CD4-positive, alpha-beta memory T cell (primary cell): ENCODE measurements at regions not wholly inside any gene's neighbourhood (a gene's known extent, or its start where the extent isn't known, plus 50 kb on each side); places are given as distances from the start of the nearest gene placed in this dataset.

Experiments used
- CTCF ChIA-PET: fragments of 350-600 bp; sonication (Branson Sonifier 250); formaldehyde crosslinking; loops from one replicate; lab custom pipeline; 2021; ENCODE audit warnings: inconsistent platforms; ENCODE audit not compliant: partially characterized antibody; lab: Charles Lee
- POLR2A ChIA-PET: fragments of 350-600 bp; sonication (Branson Sonifier 250); formaldehyde crosslinking; loops from one replicate; lab custom pipeline; 2021; ENCODE audit not compliant: partially characterized antibody; lab: Charles Lee
- DNase-seq, 5 donors: peaks; one replicate each; pipeline versions ENCODE4 v3.0.0 to v3.0.0-alpha.2; 2020 to 2022; ENCODE audit warnings: mixed read lengths in 1 of 5
- H3K27ac ChIP-seq: one replicate; pipeline ENCODE4 v1.7.0; 2013; ENCODE audit warnings: low read depth, low read length
- H3K27me3 ChIP-seq: 2 replicates; pipeline ENCODE4 v1.7.0; 2013; ENCODE audit warnings: mild to moderate bottlenecking, low read length, moderate library complexity; ENCODE audit not compliant: insufficient read depth
- H3K36me3 ChIP-seq: 2 replicates; pipeline ENCODE4 v1.7.0; 2013; ENCODE audit warnings: mild to moderate bottlenecking, low read length, moderate library complexity; ENCODE audit not compliant: insufficient read depth
- H3K4me1 ChIP-seq: 2 replicates; pipeline ENCODE4 v1.7.0; 2013; ENCODE audit warnings: mild to moderate bottlenecking, low read length, moderate library complexity; ENCODE audit not compliant: insufficient read depth
- H3K4me3 ChIP-seq, 2 donors: one replicate each; pipeline ENCODE4 v1.7.0; 2013; ENCODE audit warnings: low read length in 2 of 2, mild to moderate bottlenecking in 1 of 2
- H3K9me3 ChIP-seq, 2 donors: one replicate each; pipeline ENCODE4 v1.7.0; 2013; ENCODE audit warnings: low read length in 2 of 2, control low read depth in 1 of 2; ENCODE audit not compliant: control insufficient read depth in 1 of 2
- H3K27ac Mint-ChIP-seq, 7 donors: one replicate each; pipeline ENCODE4 v1.8.0; 2020 to 2021; ENCODE audit warnings: mixed read lengths in 7 of 7, mild to moderate bottlenecking in 6 of 7, inconsistent platforms in 3 of 7, moderate library complexity in 3 of 7
- H3K27me3 Mint-ChIP-seq, 2 donors: one replicate each; pipeline ENCODE4 v1.8.0; 2020 to 2021; ENCODE audit warnings: mixed read lengths in 2 of 2
- H3K36me3 Mint-ChIP-seq, 2 donors: one replicate each; pipeline ENCODE4 v1.8.0; 2020 to 2021; ENCODE audit warnings: mixed read lengths in 2 of 2, inconsistent platforms in 1 of 2, mild to moderate bottlenecking in 1 of 2
- H3K4me1 Mint-ChIP-seq, 4 donors: one replicate each; pipeline ENCODE4 v1.8.0; 2020 to 2021; ENCODE audit warnings: mixed read lengths in 4 of 4, mild to moderate bottlenecking in 1 of 4
- H3K4me3 Mint-ChIP-seq, 8 donors: one replicate each; pipeline ENCODE4 v1.8.0; 2020 to 2021; ENCODE audit warnings: mixed read lengths in 8 of 8, mild to moderate bottlenecking in 7 of 8, moderate library complexity in 6 of 8, inconsistent platforms in 3 of 8
- H3K9me3 Mint-ChIP-seq, 8 donors: one replicate each; pipeline ENCODE4 v1.8.0; 2020 to 2021; ENCODE audit warnings: mixed read lengths in 8 of 8, mild to moderate bottlenecking in 5 of 8, inconsistent platforms in 3 of 8, moderate library complexity in 1 of 8
- intact Hi-C: fragments of 100-400 bp; cut with micrococcal nuclease; formaldehyde crosslinking; loops from one replicate; pipeline ENCODE4 v1.15.1; 2023

DNA sequence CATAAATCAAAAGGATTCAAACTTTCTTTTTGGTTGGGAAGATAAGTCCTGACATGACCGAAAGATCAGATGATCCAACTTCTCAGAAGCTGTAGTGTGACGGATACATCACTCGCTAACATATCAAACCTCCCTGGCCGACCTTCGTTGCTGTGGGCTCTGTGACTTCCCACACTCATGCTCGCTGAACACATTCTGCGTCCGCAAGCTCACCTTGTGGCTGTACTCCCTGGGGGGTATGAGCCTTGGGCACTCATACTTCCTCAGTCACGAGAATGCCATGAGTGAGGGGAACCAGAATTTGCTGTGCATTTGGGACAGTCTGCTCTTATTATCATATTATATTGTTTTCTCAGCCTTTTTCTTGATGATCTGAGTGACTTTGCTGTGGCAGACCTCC is 105.4 kb downstream of the RWDD3 start:
- H3K9me3 Mint-ChIP-seq, result peaks cover 0 to 9% (median 1%) of the 10 kb centered on the region in 8 donors
- no peak overlapping the region for H3K27ac Mint-ChIP-seq
- ChIA-PET CTCF (no interaction called here), POLR2A (no interaction called here)
- Histone ChIP-seq H3K27ac (no peak overlapping the region), H3K4me1 (no peaks in the 10 kb centered on the region), H3K27me3 (no peaks in the 10 kb centered on the region), H3K4me3 (no peak overlapping the region), H3K9me3 (no peaks in the 10 kb centered on the region), H3K36me3 (no peaks in the 10 kb centered on the region)
- H3K4me1 Mint-ChIP-seq, result no peaks in the 10 kb centered on the region
- no peaks in the 10 kb centered on the region for H3K36me3 Mint-ChIP-seq
- H3K27me3 Mint-ChIP-seq, result peaks cover 0 to 1% of the 10 kb centered on the region in 2 donors
- intact Hi-C loops, result no loop called here
- no peak overlapping the region for H3K4me3 Mint-ChIP-seq
- no peak for DNase-seq

- Histone ChIP-seq H3K27ac (no peak overlapping the region), H3K4me3 (no peak overlapping the region), H3K9me3 (no peaks in the 10 kb centered on the region), H3K4me1 (no peaks in the 10 kb centered on the region), H3K36me3 (no peaks in the 10 kb centered on the region), H3K27me3 (no peaks in the 10 kb centered on the region)
- POLR2A ChIA-PET, result no interaction called here
- H3K4me3 Mint-ChIP-seq, result no peak overlapping the region
- no peaks in the 10 kb centered on the region for H3K4me1 Mint-ChIP-seq
- no peak overlapping the region for H3K27ac Mint-ChIP-seq
- intact Hi-C loops, result no loop called here
- CTCF ChIA-PET, result interaction anchor here (1.0 kb wide), 1 partner anchor 8 kb away, joined by 3 read pairs; no protein-coding TSS in a partner anchor
- peaks cover 0 to 9% (median 1%) of the 10 kb centered on the region in 8 donors for H3K9me3 Mint-ChIP-seq
- DNase-seq, result no peak
- H3K27me3 Mint-ChIP-seq, result peaks cover 0 to 4% of the 10 kb centered on the region in 2 donors
- H3K36me3 Mint-ChIP-seq, result no peaks in the 10 kb centered on the region
These were observed 106.1 kb downstream of the RWDD3 start for GRCh38 chr1:95340061-95340460.

DNA sequence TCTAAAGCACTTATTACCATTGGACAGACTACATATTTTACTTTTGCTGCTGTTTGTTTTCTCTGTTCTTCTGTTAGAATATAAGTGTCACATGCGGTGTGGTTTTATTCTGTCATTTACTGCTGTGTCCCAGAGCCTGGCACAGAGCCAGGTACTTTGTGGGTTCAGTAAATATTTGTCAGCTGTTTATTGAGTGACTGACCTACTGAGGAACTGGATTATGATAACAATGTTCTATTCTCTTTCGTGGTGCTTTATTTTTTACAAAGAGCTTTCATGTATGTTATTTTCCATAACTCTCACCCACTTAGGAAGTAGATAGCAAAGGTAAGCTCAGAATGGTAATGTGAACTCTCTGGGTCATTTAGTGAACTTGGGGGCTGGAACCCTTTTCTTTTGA is 118.8 kb downstream of the RWDD3 start:
- Histone ChIP-seq H3K36me3 (no peaks in the 10 kb centered on the region), H3K27ac (no peak overlapping the region), H3K4me1 (no peaks in the 10 kb centered on the region), H3K9me3 (no peaks in the 10 kb centered on the region), H3K4me3 (no peak overlapping the region), H3K27me3 (no peaks in the 10 kb centered on the region)
- no peak overlapping the region for H3K4me3 Mint-ChIP-seq
- peaks cover 0 to 4% of the 10 kb centered on the region in 2 donors for H3K27me3 Mint-ChIP-seq
- H3K27ac Mint-ChIP-seq, result no peak overlapping the region
- POLR2A ChIA-PET, result no interaction called here
- H3K4me1 Mint-ChIP-seq, result no peaks in the 10 kb centered on the region
- CTCF ChIA-PET, result no interaction called here
- no peak for DNase-seq
- intact Hi-C loops, result no loop called here
- H3K9me3 Mint-ChIP-seq, result peaks cover 0 to 5% (median 0%) of the 10 kb centered on the region in 8 donors
- H3K36me3 Mint-ChIP-seq, result no peaks in the 10 kb centered on the region

DNA sequence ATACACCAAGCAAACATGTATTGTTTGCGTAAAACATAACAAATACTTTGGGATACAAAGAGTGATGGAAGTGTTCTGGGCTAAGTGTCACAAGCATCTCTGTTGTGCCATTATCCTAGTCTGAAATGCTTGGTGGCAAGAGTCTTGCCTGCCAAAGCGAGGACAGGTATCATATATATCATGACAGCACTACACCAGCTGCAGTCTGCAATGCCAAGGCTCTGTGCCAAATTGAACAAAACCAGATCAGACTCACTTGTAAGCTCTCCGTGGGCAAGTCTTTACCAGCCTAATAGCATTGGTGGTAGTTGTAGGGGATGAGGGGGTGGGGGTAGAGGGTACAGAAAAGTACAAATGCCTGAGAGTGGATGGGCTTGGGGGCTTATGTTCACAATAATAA is 119.2 kb downstream of the RWDD3 start:
- ChIA-PET CTCF (no interaction called here), POLR2A (no interaction called here)
- no peak overlapping the region for H3K27ac Mint-ChIP-seq
- no peaks in the 10 kb centered on the region for H3K4me1 Mint-ChIP-seq
- Histone ChIP-seq H3K27me3 (no peaks in the 10 kb centered on the region), H3K4me3 (no peak overlapping the region), H3K9me3 (no peaks in the 10 kb centered on the region), H3K4me1 (no peaks in the 10 kb centered on the region), H3K36me3 (no peaks in the 10 kb centered on the region), H3K27ac (no peak overlapping the region)
- DNase-seq, result no peak
- intact Hi-C loops, result no loop called here
- H3K36me3 Mint-ChIP-seq, result no peaks in the 10 kb centered on the region
- no peak overlapping the region for H3K4me3 Mint-ChIP-seq
- H3K27me3 Mint-ChIP-seq, result peaks cover 0 to 4% of the 10 kb centered on the region in 2 donors
- peaks cover 0 to 5% (median 0%) of the 10 kb centered on the region in 8 donors for H3K9me3 Mint-ChIP-seq

GRCh38 chr1:95364546-95364945 is 130.5 kb downstream of the RWDD3 start:
- H3K36me3 ChIP-seq, result no peaks in the 10 kb centered on the region
- no peaks in the 10 kb centered on the region for H3K9me3 ChIP-seq
- Mint-ChIP-seq H3K4me1 (no peaks in the 10 kb centered on the region), H3K27ac (no peak overlapping the region), H3K36me3 (no peaks in the 10 kb centered on the region), H3K9me3 (peaks cover 0 to 7% (median 2%) of the 10 kb centered on the region in 8 donors), H3K27me3 (peaks cover 0 to 2% of the 10 kb centered on the region in 2 donors), H3K4me3 (no peak overlapping the region)
- ChIA-PET CTCF (no interaction called here), POLR2A (no interaction called here)
- no peaks in the 10 kb centered on the region for H3K27me3 ChIP-seq
- intact Hi-C loops, result no loop called here
- H3K4me1 ChIP-seq, result no peaks in the 10 kb centered on the region
- no peak for DNase-seq
- no peak overlapping the region for H3K4me3 ChIP-seq
- H3K27ac ChIP-seq, result no peak overlapping the region

DNA sequence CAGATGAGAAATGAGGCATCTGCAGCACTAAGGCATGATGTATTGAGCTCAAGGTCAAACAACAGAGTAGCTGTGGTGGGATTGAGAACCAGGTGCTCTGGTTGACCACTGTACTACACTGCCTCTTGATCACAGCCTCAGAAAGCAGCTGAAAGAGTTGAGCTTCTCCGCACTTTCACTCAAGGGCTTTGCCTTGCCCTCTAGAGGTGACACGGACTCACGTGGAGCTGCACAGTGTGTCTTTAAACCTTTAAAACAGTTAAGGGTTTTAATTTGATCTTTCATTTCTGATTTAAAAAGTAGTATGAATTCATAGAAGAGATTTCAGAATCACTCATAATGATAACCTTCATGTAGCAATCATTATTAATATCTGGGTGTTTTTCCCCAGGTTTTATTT is 132.5 kb downstream of the RWDD3 start:
- Histone ChIP-seq H3K9me3 (no peaks in the 10 kb centered on the region), H3K4me1 (no peaks in the 10 kb centered on the region), H3K36me3 (no peaks in the 10 kb centered on the region), H3K27ac (no peak overlapping the region), H3K4me3 (no peak overlapping the region), H3K27me3 (no peaks in the 10 kb centered on the region)
- intact Hi-C loops, result no loop called here
- H3K9me3 Mint-ChIP-seq, result peaks cover 0 to 10% (median 2%) of the 10 kb centered on the region in 8 donors
- POLR2A ChIA-PET, result no interaction called here
- no peak overlapping the region for H3K27ac Mint-ChIP-seq
- H3K4me1 Mint-ChIP-seq, result no peaks in the 10 kb centered on the region
- DNase-seq, result no peak
- peaks cover 0 to 2% of the 10 kb centered on the region in 2 donors for H3K27me3 Mint-ChIP-seq
- H3K4me3 Mint-ChIP-seq, result no peak overlapping the region
- H3K36me3 Mint-ChIP-seq, result no peaks in the 10 kb centered on the region
- CTCF ChIA-PET, result no interaction called here

DNA sequence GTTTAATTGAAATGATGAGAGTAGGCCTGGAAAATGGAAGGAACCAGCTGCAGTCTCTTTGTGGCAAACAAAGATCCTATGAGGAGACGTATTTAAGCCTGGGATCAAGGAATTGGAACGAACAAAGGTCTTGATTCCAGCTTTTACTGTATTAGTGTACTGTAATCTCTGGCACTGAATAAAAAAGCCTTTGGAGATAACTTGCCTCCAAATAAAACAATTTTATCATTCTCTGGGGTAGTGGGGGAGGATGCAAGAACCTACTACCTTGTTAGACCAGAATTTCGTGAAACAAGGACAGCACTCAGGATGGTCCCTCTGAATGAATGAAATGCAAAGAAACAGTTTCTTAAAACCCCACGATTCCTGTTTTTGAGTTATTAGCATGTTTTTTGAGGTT is 134.2 kb downstream of the RWDD3 start:
- Mint-ChIP-seq H3K9me3 (peaks cover 0 to 10% (median under 1%) of the 10 kb centered on the region in 8 donors), H3K27ac (no peak overlapping the region), H3K4me1 (no peaks in the 10 kb centered on the region), H3K27me3 (no peaks in the 10 kb centered on the region), H3K4me3 (no peak overlapping the region), H3K36me3 (no peaks in the 10 kb centered on the region)
- no peaks in the 10 kb centered on the region for H3K27me3 ChIP-seq
- H3K9me3 ChIP-seq, result no peaks in the 10 kb centered on the region
- H3K4me3 ChIP-seq, result no peak overlapping the region
- H3K4me1 ChIP-seq, result no peaks in the 10 kb centered on the region
- no peak for DNase-seq
- no peaks in the 10 kb centered on the region for H3K36me3 ChIP-seq
- H3K27ac ChIP-seq, result no peak overlapping the region
- intact Hi-C loops, result no loop called here
- ChIA-PET POLR2A (no interaction called here), CTCF (no interaction called here)
